SK-MEL-5 (cell line): ENCODE measurements at regions not wholly inside any gene's neighbourhood (a gene's known extent, or its start where the extent isn't known, plus 50 kb on each side); places are given as distances from the start of the nearest gene placed in this dataset.
"Not testable (repeated sequence)": the region's sequence is repeated elsewhere in the genome, so short reads cannot be mapped to it uniquely, and the experiment has no call there.

Source experiments
- DNase-seq: peaks from one replicate; pipeline ENCODE4 v3.0.0-alpha.2; 2016; ENCODE audit warnings: low read depth, low spot score
- in situ Hi-C: cut with HindIII; loops from 2 replicates; pipeline ENCODE4 v1.10.0; 2016; ENCODE audit warnings: low sequenced_read_pairs, high pct_unique_total_duplicates, low pct_unique_long_range_greater_than_20kb

DNA sequence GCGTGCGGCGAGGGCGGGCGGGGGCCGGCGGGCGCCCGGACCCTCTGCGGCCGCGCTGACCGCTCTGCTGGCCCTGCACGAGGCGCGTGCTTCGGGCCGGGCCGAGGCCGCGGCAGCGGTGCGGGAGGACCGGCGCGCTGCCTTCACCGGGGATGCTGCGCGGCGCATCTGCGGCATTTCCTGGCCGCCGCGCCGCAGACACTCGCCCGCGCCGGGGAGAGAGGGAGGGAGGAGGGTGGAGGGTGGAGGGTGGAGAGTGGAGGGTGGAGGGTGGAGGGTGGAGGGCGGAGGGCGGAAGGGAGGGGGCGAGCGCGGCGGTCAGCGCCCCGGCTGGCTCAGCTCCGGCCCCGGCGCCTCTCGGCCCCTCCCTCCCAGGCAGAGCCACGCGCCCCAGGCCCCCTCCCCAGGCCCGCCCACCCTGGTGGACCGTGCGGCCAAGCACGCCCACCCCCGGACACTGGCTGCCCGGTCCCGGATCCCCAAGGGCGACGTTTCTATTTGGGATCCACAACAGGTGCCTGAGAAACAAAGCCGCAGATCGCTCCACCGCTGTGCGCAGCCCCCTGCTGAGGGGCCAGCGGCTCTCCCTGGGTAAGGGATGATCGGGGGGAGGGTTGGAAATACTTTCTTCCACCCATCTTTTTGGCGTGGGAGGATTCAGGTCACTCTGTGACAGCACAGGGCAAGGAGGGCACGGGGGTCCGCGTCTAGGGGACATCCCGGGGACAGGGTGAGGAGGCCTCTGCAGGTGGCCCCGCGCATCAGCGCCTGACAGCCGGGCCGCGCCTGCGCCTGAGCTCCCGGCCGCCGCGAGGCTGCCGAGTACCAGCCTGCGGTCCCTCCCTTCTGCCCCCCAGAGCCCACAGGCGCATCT, 111.2 kb upstream of the BEND6 start:
- in situ Hi-C loops, result no loop called here

DNA sequence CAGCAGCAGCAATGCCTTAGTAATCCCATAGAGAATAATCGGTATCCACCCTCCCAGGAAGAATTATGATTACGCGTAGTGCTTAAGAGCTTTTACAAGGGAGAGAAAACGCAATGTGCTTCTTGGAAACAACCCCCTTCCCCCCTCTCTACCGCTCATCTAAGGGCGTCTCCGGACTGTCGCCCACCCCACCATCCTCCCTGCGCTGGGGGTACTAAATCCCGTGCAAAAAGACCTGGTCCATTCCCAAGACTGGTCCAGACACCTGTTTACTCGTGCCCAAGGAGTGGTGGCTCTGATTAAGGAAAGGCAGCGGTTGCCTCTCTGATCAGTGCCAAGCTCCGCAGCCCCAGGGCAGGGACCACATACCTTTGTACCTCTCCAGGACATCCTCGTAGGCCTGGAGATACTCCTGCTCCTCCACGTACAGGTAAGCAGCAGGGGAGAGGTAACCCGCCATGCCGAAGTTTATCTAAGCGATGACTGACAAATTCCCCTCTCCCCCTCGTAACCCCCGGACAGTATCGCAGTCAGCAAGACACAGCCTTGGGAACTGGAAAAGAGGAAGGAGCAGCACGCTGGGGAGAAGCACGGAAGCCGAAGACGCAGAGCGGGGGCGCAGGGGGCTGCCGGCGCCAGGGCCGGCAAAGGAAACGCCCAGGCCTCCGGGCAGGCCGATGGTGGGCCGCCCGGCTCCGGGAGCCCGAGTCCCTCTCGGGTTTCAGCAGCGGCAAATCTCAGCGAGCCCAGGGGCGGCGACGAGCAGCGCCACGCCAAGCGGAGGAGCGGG, 112.0 kb upstream of the BEND6 start:
- in situ Hi-C loops, result no loop called here
- DNase-seq, result peak; percentile 57

More for the DNA sequence above, 111.2 kb upstream of the BEND6 start:
- peak; percentile 84 for DNase-seq

DNA sequence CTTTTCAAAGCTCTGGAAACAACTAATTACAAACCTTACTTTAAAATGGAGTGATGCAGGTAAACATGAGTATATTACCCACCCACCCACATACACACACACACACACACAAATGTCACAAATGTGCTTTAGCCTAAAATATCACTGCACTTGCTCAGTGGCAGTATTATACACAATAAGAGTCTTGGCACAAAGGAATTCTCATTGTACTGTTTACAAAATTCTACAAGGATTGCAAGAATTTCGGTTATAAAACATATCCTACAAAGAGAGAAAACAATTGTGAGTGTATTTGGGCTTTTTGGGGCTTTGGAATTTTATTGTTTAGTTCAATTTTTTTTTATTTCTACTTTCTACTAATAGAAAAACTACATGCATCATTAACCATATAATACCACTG, 113.2 kb upstream of the BEND6 start:
- DNase-seq, result no peak
- in situ Hi-C loops, result no loop called here

DNA sequence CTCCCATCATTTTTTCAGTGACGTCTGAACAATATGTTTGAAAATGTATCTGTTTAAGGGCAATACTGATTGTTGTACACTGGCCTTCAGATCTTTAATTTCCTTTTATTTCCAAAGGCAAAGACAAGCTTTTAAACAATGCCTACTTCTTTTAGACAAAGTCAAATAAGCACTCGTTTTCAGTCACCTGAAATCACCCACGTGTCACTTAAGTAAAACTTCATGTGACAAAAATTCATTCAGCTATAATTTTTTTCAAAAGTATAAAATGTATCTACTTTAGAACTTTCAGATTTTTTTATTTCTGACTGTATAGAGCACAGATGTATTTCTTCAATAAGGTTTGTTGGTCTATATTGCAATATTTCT, 113.5 kb upstream of the BEND6 start:
- in situ Hi-C loops, result no loop called here
- DNase-seq, result no peak

GRCh38 chr6:56840467-56841380, 114.2 kb upstream of the BEND6 start:
- in situ Hi-C loops, result no loop called here
- peak; percentile 61 for DNase-seq

DNA sequence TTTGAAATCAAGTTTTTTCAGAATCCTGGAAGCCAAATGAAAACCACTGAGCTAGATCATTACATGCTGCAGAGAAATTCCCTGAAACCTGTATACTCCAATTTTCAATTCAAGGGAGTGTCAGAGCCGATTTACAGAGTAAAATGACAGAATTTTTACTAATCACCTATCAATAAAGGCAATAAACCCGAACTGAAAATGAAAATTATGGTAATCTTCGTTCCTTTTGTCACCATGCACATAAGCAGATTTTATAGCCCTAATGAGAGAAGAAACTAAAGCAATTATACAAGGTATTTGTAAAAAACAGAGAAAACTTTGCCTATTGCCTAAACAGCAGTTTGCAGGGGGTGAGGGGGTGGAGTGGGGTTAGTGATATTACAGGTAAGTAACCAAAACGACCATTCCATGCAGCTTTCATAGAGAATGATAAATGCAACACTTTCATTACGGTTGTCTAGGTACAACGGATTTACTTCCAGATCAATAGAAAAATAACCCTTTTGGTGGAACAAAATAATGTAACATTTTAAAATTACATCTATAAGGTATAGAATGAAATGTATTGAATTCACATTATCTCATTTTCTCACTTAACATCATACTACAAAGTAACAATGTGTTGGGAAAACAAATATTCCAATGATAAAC, 115.2 kb upstream of the BEND6 start:
- in situ Hi-C loops, result no loop called here
- DNase-seq, result no peak

- in situ Hi-C loops, result no loop called here
- DNase-seq, result peak; percentile 32
Observed at GRCh38 chr6:56838965-56839364, 115.9 kb upstream of the BEND6 start.

DNA sequence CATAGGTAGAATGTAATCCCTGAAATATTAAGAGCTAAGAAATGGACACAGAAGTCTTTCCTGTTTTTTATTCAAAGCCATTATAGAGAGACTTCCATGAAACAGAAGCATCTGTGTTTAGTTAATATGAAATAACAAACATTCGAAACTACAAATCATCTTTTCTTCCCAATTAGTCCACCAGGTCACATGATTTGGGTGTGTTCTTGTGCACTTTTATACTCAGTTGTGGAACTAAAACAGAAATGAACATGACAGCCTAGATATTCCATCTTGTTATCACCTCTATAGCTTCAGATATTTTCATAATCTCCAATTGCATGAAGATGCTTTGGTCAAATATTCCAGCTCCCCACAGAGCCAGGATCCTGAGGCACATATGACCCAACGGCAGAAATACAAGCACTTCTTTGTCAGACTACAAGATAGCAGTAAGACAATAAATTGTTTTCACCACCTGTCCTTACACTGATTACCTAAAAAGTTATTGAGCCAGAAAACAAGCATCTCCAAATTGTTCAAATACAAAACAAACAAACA, 116.8 kb upstream of the BEND6 start:
- DNase-seq, result peak; percentile 67
- in situ Hi-C loops, result no loop called here

DNA sequence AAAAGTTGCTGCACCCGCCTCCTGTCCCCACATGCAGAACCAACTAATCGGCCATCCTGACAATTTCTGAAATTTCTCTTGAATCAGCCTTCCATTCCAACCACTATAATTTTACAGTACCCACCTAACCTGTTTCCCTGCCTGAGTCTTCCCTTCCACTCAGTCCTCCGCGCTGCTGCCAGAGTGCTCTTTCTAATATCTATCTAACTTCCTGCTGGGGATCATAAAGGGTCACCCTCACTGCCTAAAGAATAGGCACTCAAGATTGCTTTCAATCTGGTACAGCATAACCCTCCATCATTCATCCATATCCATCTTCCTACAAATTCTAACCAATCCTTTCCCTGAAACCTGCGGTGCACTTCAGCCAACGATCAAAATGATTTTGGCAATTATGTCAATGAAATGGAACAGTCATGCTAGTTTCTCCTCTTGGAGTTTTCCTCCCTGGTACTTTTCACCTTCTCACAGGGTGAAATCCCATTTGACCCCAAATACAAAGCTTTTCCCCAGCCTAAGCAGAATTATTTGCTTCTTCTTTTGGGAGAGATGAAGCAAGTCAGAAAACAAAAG, 117.5 kb upstream of the BEND6 start:
- no peak for DNase-seq
- in situ Hi-C loops, result no loop called here

DNA sequence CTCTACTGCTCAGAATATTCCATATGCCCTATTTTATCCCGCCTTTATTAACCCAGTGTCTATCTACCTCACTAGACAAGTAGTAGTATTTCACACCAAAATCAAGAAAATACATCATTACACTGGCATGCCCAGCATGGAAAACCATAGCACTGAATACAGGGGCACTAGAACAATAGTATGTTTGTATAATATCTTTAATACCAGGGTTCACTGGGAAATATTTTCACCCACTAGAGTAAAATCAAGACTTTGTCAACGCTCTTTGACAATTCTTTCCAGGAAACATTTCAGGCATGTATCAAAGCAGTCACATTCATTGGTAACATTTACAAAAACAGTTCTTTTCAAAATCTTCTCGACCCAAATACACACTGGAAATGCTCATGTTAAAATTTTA, 119.3 kb upstream of the BEND6 start:
- in situ Hi-C loops, result no loop called here
- no peak for DNase-seq

- no peak for DNase-seq
- in situ Hi-C loops, result no loop called here
Observed at GRCh38 chr6:56833873-56834272, 121.0 kb upstream of the BEND6 start.

DNA sequence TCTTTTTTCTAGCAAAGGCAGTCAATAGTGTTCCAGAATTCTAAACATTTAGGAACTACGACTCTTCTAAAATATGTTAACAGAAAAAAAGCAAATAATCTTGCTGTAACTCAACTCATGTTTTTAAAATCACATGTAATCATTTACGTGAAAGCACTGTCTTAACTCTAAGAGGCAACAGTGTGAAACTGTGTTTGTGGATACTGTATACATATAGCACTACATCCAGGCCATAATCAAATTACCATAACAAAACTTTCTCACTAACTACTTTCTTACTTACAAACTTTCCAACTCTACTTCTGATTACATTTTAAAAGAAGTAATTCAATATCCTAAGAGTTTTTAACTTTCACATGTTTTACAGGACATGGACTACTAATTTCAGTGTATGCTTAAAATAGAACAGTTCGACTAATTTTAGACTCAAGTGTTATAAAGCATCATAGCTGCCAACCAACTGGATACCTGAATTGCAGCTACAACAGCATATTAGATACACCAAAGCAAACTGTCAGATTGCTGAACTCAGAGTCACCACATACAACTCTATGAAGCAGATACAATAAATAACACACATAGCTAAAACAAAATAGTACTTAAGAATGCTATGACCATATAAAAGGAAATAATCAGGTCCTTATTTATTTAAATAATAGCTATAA, 121.6 kb upstream of the BEND6 start:
- in situ Hi-C loops, result no loop called here
- no peak for DNase-seq

DNA sequence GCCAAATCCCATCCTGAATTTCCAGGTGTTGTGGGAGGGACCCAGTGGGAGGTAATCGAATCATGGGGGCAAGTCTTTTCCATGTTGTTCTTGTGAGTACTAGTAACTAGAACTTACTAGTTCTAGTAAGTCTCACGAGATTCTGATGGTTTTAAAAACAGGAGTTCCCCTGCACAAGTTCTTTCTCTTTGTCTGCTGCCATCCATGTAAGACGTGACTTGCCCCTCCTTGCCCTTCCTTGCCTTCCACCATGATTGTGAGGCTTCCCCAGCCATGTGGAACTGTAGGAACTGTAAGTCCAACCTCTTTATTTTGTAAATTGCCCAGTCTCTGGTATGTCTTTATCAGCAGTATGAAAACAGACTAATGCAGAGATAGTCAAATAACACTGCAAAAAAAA, 122.7 kb upstream of the BEND6 start:
- no peak for DNase-seq
- in situ Hi-C loops, result no loop called here

DNA sequence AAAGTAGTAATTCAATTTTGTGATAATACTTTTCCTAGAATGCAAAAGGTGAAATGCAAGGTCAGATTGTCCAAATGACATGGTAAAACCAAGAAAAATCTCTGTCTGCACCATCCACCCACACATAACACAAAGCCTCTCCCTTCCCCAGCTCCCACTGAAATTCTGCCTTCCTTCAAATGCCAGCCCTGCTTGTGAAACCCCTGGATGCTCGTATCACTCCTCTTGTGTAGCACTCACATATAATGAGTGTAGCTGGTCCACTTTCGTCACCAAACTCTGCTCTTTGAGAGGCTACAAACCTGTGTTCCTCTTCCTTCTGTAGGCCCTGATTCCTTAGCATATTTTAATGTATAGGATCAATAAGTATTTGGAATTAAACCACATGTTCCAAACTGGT, 123.6 kb upstream of the BEND6 start:
- in situ Hi-C loops, result no loop called here

GRCh38 chr6:56827908-56828649, 126.8 kb upstream of the BEND6 start:
- DNase-seq, result no peak
- in situ Hi-C loops, result no loop called here

More for the DNA sequence above, 123.6 kb upstream of the BEND6 start:
- DNase-seq, result no peak

DNA sequence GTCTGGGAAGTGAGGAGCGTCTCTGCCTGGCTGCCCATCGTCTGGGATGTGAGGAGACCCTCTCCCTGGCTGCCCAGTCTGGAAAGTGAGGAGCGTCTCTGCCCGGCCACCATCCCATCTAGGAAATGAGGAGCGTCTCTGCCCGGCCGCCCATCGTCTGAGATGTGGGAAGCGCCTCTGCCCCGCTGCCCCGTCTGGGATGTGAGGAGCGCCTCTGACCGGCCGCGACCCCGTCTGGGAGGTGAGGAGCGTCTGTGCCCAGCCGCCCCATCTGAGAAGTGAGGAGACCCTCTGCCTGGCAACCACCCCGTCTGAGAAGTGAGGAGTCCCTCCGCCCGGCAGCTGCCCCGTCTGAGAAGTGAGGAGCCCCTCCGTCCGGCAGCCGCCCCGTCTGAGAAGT, 130.5 kb upstream of the BEND6 start:
- in situ Hi-C loops, DNase-seq: not testable (repeated sequence)
